HCT116 (cell line): ENCODE measurements at regions not wholly inside any gene's neighbourhood (a gene's known extent, or its start where the extent isn't known, plus 50 kb on each side); places are given as distances from the start of the nearest gene placed in this dataset.

ENCODE experiments used
- ATAC-seq: fragments of 200-7000 bp; cut with Tn5 transposase; 2 replicates; pipeline ENCODE4 v1.9.1; 2020; ENCODE audit warnings: mild to moderate bottlenecking, moderate library complexity
- BruUV-seq: library from RNA; stranded (reverse); fragments of 400-500 nt; replicated peaks from 2 replicates; lab custom pipeline; 2021; lab: Mats Ljungman, UMichigan
- CTCF ChIA-PET: fragments of 300-600 bp; sonication (Branson Sonifier 250); formaldehyde crosslinking; loops from one replicate; lab custom pipeline; 2021; ENCODE audit warnings: antibody characterized with exemption; lab: Charles Lee
- POLR2A ChIA-PET: fragments of 300-600, 350-600 bp; sonication (Branson Sonifier 250); formaldehyde crosslinking; loops from one replicate; lab custom pipeline; 2021; ENCODE audit warnings: antibody characterized with exemption; lab: Charles Lee
- RAD21 ChIA-PET, 2 experiments: fragments of 300-600 bp; sonication (Branson Sonifier 250); formaldehyde crosslinking; loops; one replicate each; lab custom pipeline; 2023; ENCODE audit warnings: low total read pairs in 2 of 2; ENCODE audit not compliant: uncharacterized antibody in 2 of 2, unreplicated experiment in 2 of 2, low non-redundant PET in 1 of 2; lab: Charles Lee
- DNase-seq: peaks from one replicate; pipeline ENCODE4 v3.0.0-alpha.2; 2010; ENCODE audit warnings: low read depth, low spot score
- H2AFZ ChIP-seq: fragments of 200-600 bp; shearing (Covaris generic), sonication (generic); 2 replicates; pipeline ENCODE4 v1.6.1; 2017; ENCODE audit warnings: low read depth, mixed run types, mixed read lengths, antibody characterized with exemption, low read length; ENCODE audit not compliant: poor library complexity, severe bottlenecking
- H3K27ac ChIP-seq: 2 replicates; pipeline ENCODE4 v1.5.1; 2012; ENCODE audit warnings: low read depth, low read length
- H3K27me3 ChIP-seq: fragments of 200-600 bp; sonication (generic); 2 replicates; pipeline ENCODE4 v1.6.1; 2016; ENCODE audit warnings: mixed run types, low read length, mixed read lengths; ENCODE audit not compliant: insufficient read depth
- H3K36me3 ChIP-seq, 2 experiments: fragments of 200-500 bp in 1 of 2; fragments of 200-600 bp in 1 of 2; sonication (Bioruptor generic) in 1 of 2; sonication (generic) in 1 of 2; 2 replicates each; pipeline versions ENCODE4 v1.5.1 to v1.6.1; 2014 to 2016; ENCODE audit warnings: low read length in 2 of 2, inconsistent platforms in 1 of 2, mixed read lengths in 1 of 2, mixed run types in 1 of 2; ENCODE audit not compliant: insufficient read depth in 2 of 2, control insufficient read depth in 1 of 2
- H3K4me1 ChIP-seq, 2 experiments: fragments of 200-600 bp in 1 of 2; sonication (generic) in 1 of 2; 2 replicates each; pipeline versions ENCODE4 v1.5.1 to v1.6.1; 2012 to 2017; ENCODE audit warnings: low read length in 2 of 2, inconsistent platforms in 1 of 2, mild to moderate bottlenecking in 1 of 2, mixed read lengths in 1 of 2, mixed run types in 1 of 2, moderate library complexity in 1 of 2; ENCODE audit not compliant: insufficient read depth in 2 of 2, control insufficient read depth in 1 of 2
- H3K4me2 ChIP-seq: fragments of 200-600 bp; sonication (generic); 2 replicates; pipeline ENCODE4 v1.6.1; 2017; ENCODE audit warnings: mixed run types, low read length, mixed read lengths
- H3K4me3 ChIP-seq, 2 experiments: fragments of 200-600 bp in 1 of 2; sonication (generic) in 1 of 2; replicated peaks in 1 of 2; 2 replicates each; pipeline ENCODE4 v1.5.1; 2011 to 2016; ENCODE audit warnings: low read length in 2 of 2, control low read depth in 1 of 2, low read depth in 1 of 2, mild to moderate bottlenecking in 1 of 2, mixed read lengths in 1 of 2, mixed run types in 1 of 2
- H3K79me2 ChIP-seq: fragments of 200-600 bp; sonication (generic); 2 replicates; pipeline ENCODE4 v1.6.1; 2017; ENCODE audit warnings: mild to moderate bottlenecking, mixed run types, low read length, moderate library complexity, mixed read lengths; ENCODE audit not compliant: insufficient read depth
- H3K9ac ChIP-seq: fragments of 200-600 bp; sonication (generic); 2 replicates; pipeline ENCODE4 v1.6.1; 2016; ENCODE audit warnings: low read length, mixed read lengths
- H3K9me2 ChIP-seq: fragments of 200-600 bp; sonication (generic), shearing (Covaris generic); 2 replicates; pipeline ENCODE4 v1.6.1; 2017; ENCODE audit warnings: mixed run types, mild to moderate bottlenecking, moderate library complexity; ENCODE audit not compliant: insufficient read depth
- H3K9me3 ChIP-seq, 2 experiments: fragments of 200-500 bp in 1 of 2; fragments of 200-600 bp in 1 of 2; sonication (Bioruptor generic) in 1 of 2; sonication (generic) in 1 of 2; 2 replicates each; pipeline ENCODE4 v1.6.1; 2014 to 2017; ENCODE audit warnings: low read length in 2 of 2, mixed read lengths in 2 of 2, inconsistent platforms in 1 of 2, low read depth in 1 of 2, mild to moderate bottlenecking in 1 of 2, mixed run types in 1 of 2, moderate library complexity in 1 of 2; ENCODE audit not compliant: control insufficient read depth in 1 of 2, insufficient read depth in 1 of 2
- H4K20me1 ChIP-seq: fragments of 200-600 bp; sonication (generic), shearing (Covaris generic); 2 replicates; pipeline ENCODE4 v1.6.1; 2017; ENCODE audit warnings: mixed run types, mild to moderate bottlenecking, moderate library complexity; ENCODE audit not compliant: insufficient read depth
- ATF3 ChIP-seq: IDR thresholded peaks from 2 replicates; pipeline ENCODE4 v1.6.1; 2012
- CEBPB ChIP-seq: IDR thresholded peaks from 2 replicates; pipeline ENCODE4 v1.6.1; 2012; ENCODE audit warnings: low read depth
- EGR1 ChIP-seq: IDR thresholded peaks from 2 replicates; pipeline ENCODE4 v1.6.1; 2012; ENCODE audit warnings: low read depth
- ELF1 ChIP-seq: IDR thresholded peaks from 2 replicates; pipeline ENCODE4 v1.6.1; 2012; ENCODE audit warnings: low read depth, borderline replicate concordance
- JUND ChIP-seq: IDR thresholded peaks from 2 replicates; pipeline ENCODE4 v1.6.1; 2012
- POLR2A ChIP-seq: IDR thresholded peaks from 2 replicates; pipeline ENCODE4 v1.7.0; 2011; ENCODE audit warnings: borderline replicate concordance; ENCODE audit not compliant: insufficient read depth, insufficient read length; ENCODE audit errors: extremely low read depth
- SRF ChIP-seq: IDR thresholded peaks from 2 replicates; pipeline ENCODE4 v1.6.1; 2012; ENCODE audit warnings: low read depth
- YY1 ChIP-seq: IDR thresholded peaks from 2 replicates; pipeline ENCODE4 v1.6.1; 2011; ENCODE audit warnings: low read length, low read depth, moderate library complexity, mild to moderate bottlenecking; ENCODE audit not compliant: insufficient replicate concordance; ENCODE audit errors: extremely low read depth
- ZBTB33 ChIP-seq: IDR thresholded peaks from 2 replicates; pipeline ENCODE4 v1.6.1; 2011; ENCODE audit warnings: mild to moderate bottlenecking, low read length, moderate library complexity; ENCODE audit not compliant: insufficient replicate concordance; ENCODE audit errors: extremely low read depth
- ZFX ChIP-seq: fragments of 450-650 bp; IDR thresholded peaks from 2 replicates; pipeline ENCODE4 v1.6.1; 2017
- intact Hi-C: fragments of 100-400 bp; cut with micrococcal nuclease; formaldehyde crosslinking; loops from 2 replicates; pipeline ENCODE4 v1.10.0; 2022

GRCh38 chr18:78768221-78768620 lies 211.4 kb upstream of the SALL3 start:
- RAD21 ChIA-PET, result no interaction called here
- BruUV-seq, result no TSS peak

GRCh38 chr18:78768656-78769501 lies 210.7 kb upstream of the SALL3 start:
- Histone ChIP-seq H3K27me3 (no peaks in the 10 kb centered on the region), H3K4me2 (no peak overlapping the region), H3K9me3 (no peaks in the 10 kb centered on the region), H3K4me3 (no peak overlapping the region), H3K9ac (no peak overlapping the region), H4K20me1 (no peaks in the 10 kb centered on the region), H3K79me2 (no peaks in the 10 kb centered on the region), H3K9me2 (no peaks in the 10 kb centered on the region), H3K27ac (no peak overlapping the region), H3K4me1 (no peaks in the 10 kb centered on the region), H2AFZ (no peak overlapping the region), H3K36me3 (no peaks in the 10 kb centered on the region)
- DNase-seq (no peak), ATAC-seq (no peak)
- CTCF ChIA-PET, result no interaction called here
- BruUV-seq, result no TSS peak
- intact Hi-C loops, result no loop called here
- RAD21 ChIA-PET, result no interaction called here
- POLR2A ChIA-PET, result no interaction called here
- TF ChIP-seq SRF (no peak), EGR1 (no peak), ATF3 (no peak), JUND (no peak), ELF1 (no peak), POLR2A (no peak), CEBPB (no peak), ZFX (no peak), ZBTB33 (no peak)

More at GRCh38 chr18:78768221-78768620, 211.4 kb upstream of the SALL3 start:
- Histone ChIP-seq H3K9me2 (no peaks in the 10 kb centered on the region), H3K9ac (no peak overlapping the region), H3K27ac (no peak overlapping the region), H3K9me3 (no peaks in the 10 kb centered on the region), H3K4me3 (no peak overlapping the region), H2AFZ (no peak overlapping the region), H3K36me3 (no peaks in the 10 kb centered on the region), H4K20me1 (no peaks in the 10 kb centered on the region), H3K4me2 (no peak overlapping the region), H3K79me2 (no peaks in the 10 kb centered on the region), H3K4me1 (no peaks in the 10 kb centered on the region), H3K27me3 (no peaks in the 10 kb centered on the region)
- ATAC-seq (no peak), DNase-seq (no peak)
- POLR2A ChIA-PET, result no interaction called here
- intact Hi-C loops, result no loop called here
- CTCF ChIA-PET, result no interaction called here
- no peak for TF ChIP-seq YY1
